ENCODE measurements at regions not wholly inside any gene's neighbourhood (a gene's known extent, or its start where the extent isn't known, plus 50 kb on each side); places are given as distances from the start of the nearest gene placed in this dataset.

DNA sequence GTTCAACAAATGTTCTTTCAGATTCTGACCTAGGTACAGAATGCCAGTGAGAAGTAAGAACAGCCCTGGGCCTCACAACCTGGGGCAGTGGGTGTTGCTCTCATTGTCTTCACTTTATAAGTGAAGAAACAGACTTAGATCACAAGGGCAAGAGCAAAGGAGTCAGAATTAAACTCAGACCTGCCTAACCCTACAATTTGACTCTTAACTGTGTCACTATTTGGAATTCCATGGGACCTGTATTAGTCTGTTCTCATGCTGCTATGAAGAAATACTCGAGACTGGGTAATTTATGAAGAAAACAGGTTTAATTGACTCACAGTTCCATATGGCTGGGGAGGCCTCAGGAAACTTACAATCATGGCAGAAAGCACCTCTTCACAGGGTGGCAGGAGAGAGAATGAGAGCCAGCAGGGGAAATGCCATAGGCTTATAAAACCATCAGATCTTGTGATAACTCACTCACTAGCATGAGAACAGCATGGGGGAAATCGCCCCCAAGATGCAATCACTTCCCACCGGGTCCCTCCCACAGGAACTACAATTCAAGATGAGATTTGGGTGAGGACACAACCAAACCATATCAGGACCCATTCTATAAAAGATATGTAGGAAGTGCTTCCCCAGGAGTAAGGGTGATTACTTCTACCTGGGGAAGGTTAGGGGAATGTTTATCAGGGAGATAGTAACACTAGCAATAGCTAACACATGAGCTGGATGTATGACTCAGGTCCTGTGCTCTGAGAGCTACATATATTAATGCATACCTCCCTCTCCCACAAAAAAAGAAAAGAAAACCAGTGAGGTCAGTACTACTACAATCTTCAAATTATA lies 270.1 kb downstream of the SOX9 start:
- no peak overlapping the region for H3K4me3 ChIP-seq (replicated peaks in 1 of 4; ENCODE audit: control extremely low read depth in 1 of 4, insufficient read depth in 1 of 4, low read depth in 3 of 4, low read length in 4 of 4)
- peak overlapping the region; percentile 89 for H3K27ac ChIP-seq (ENCODE audit: insufficient read depth, low read length)
- TF ChIP-seq CTCF (conservative IDR thresholded peaks at IDR 0.05 in 1 of 2, IDR thresholded peaks at IDR 0.05 in 1 of 2; ENCODE audit: low read depth in 1 of 2, low read length in 2 of 2) (no peak), EZH2 (IDR thresholded peaks at IDR 0.05; ENCODE audit: low read length, missing control alignments) (no peak)
- H3K79me2 ChIP-seq (ENCODE audit: control insufficient read depth, insufficient read depth, low read length) = no peaks in the 10 kb centered on the region
- DNase-seq (ENCODE audit: low read depth in 2 of 2) = peak in 1 of 2 donors; percentile 84
- peaks cover 46% of the 10 kb centered on the region for H3K4me1 ChIP-seq (ENCODE audit: control insufficient read depth, extremely low read depth, insufficient read depth, low read length)
- H3K4me2 ChIP-seq (ENCODE audit: extremely low read depth, insufficient read depth, low read length) = no peak overlapping the region
- H3K9ac ChIP-seq (ENCODE audit: insufficient read depth, low read length) = no peak overlapping the region
- H3K9me3 ChIP-seq (ENCODE audit: control insufficient read depth, insufficient read depth, low read depth, low read length) = no peaks in the 10 kb centered on the region
- no peak overlapping the region for H2AFZ ChIP-seq (ENCODE audit: low read length)
- no peaks in the 10 kb centered on the region for H3K27me3 ChIP-seq (ENCODE audit: control insufficient read depth, insufficient read depth, low read length)
- no peaks in the 10 kb centered on the region for H3K36me3 ChIP-seq (ENCODE audit: control insufficient read depth, insufficient read depth, low read length)
- H4K20me1 ChIP-seq (ENCODE audit: control insufficient read depth, extremely low read depth, insufficient read depth, low read length) = no peaks in the 10 kb centered on the region

DNA sequence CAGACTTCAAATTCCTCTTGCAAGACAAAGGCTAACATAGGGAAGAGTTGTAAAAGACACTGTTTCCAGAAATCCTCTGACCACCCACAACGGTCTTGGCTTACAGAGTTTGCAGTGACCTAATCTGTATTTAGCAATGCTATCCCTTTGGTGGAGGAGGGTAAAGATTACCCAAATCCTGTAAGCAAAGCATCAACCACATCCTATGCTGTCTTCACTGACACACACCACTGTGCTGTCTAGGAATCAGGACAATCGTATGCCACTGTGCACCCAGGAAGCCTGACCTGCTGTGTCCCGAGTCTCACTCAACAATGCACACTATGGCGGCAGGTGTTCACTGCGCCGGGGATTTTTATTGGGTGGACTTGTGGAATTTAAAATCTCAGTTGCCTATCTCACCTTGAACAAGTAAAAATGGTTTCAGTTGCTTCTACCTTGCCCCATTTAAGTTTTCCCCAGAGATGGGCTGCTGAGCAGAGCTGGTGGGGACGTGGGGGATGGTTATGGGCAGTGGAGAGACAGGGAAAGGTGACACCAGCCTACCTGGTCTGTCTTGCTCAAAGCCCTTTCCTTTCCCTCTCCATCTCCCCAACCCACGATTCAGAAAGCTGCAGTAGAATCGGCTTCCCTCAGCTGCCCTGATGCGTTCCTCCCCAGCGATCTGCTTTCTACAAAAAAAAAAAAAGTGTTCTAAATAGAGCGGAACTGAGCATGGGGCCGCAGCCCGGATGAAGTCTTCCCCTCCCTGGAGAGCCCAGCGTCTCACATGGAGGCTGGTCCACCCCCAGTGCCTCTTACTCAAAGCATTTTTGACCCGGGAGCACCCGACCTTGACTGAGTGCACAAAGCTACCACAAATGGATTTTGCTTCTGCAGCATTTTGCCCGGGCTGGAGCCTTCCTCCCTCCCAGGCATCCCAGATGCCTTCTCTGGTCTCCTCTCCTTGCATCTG lies 271.5 kb downstream of the SOX9 start:
- peak overlapping the region; percentile 64 for H3K4me2 ChIP-seq (ENCODE audit: extremely low read depth, insufficient read depth, low read length)
- H3K27me3 ChIP-seq (ENCODE audit: control insufficient read depth, insufficient read depth, low read length) = no peaks in the 10 kb centered on the region
- no peak overlapping the region for H2AFZ ChIP-seq (ENCODE audit: low read length)
- no peaks in the 10 kb centered on the region for H3K79me2 ChIP-seq (ENCODE audit: control insufficient read depth, insufficient read depth, low read length)
- DNase-seq (ENCODE audit: low read depth in 2 of 2) = peak; percentile 82 to 88
- no peak overlapping the region for H3K9ac ChIP-seq (ENCODE audit: insufficient read depth, low read length)
- peaks cover 40% of the 10 kb centered on the region for H3K4me1 ChIP-seq (ENCODE audit: control insufficient read depth, extremely low read depth, insufficient read depth, low read length)
- peak overlapping the region; percentile 89 for H3K27ac ChIP-seq (ENCODE audit: insufficient read depth, low read length)
- no peaks in the 10 kb centered on the region for H4K20me1 ChIP-seq (ENCODE audit: control insufficient read depth, extremely low read depth, insufficient read depth, low read length)
- no peaks in the 10 kb centered on the region for H3K9me3 ChIP-seq (ENCODE audit: control insufficient read depth, insufficient read depth, low read depth, low read length)
- no peak for TF ChIP-seq CTCF (conservative IDR thresholded peaks at IDR 0.05 in 1 of 2, IDR thresholded peaks at IDR 0.05 in 1 of 2; ENCODE audit: low read depth in 1 of 2, low read length in 2 of 2)
- TF ChIP-seq EZH2 (IDR thresholded peaks at IDR 0.05; ENCODE audit: low read length, missing control alignments) = no peak
- no peaks in the 10 kb centered on the region for H3K36me3 ChIP-seq (ENCODE audit: control insufficient read depth, insufficient read depth, low read length)
- no peak overlapping the region for H3K4me3 ChIP-seq (replicated peaks in 1 of 4; ENCODE audit: control extremely low read depth in 1 of 4, insufficient read depth in 1 of 4, low read depth in 3 of 4, low read length in 4 of 4)

GRCh38 chr17:72393553-72393952 lies 272.7 kb downstream of the SOX9 start:
- H3K9ac ChIP-seq (ENCODE audit: insufficient read depth, low read length) = no peak overlapping the region
- peak; percentile 79 to 89 for DNase-seq (ENCODE audit: low read depth in 2 of 2)
- no peak for TF ChIP-seq CTCF (conservative IDR thresholded peaks at IDR 0.05 in 1 of 2, IDR thresholded peaks at IDR 0.05 in 1 of 2; ENCODE audit: low read depth in 1 of 2, low read length in 2 of 2)
- no peak for TF ChIP-seq EZH2 (IDR thresholded peaks at IDR 0.05; ENCODE audit: low read length, missing control alignments)
- H3K4me2 ChIP-seq (ENCODE audit: extremely low read depth, insufficient read depth, low read length) = peak overlapping the region; percentile 88
- H3K4me3 ChIP-seq (replicated peaks in 1 of 4; ENCODE audit: control extremely low read depth in 1 of 4, insufficient read depth in 1 of 4, low read depth in 3 of 4, low read length in 4 of 4) = peak overlapping the region in 2 of 4 experiments; percentile 4
- no peaks in the 10 kb centered on the region for H3K36me3 ChIP-seq (ENCODE audit: control insufficient read depth, insufficient read depth, low read length)
- H3K27me3 ChIP-seq (ENCODE audit: control insufficient read depth, insufficient read depth, low read length) = no peaks in the 10 kb centered on the region
- H3K27ac ChIP-seq (ENCODE audit: insufficient read depth, low read length) = peak overlapping the region; percentile 89
- H4K20me1 ChIP-seq (ENCODE audit: control insufficient read depth, extremely low read depth, insufficient read depth, low read length) = no peaks in the 10 kb centered on the region
- H3K79me2 ChIP-seq (ENCODE audit: control insufficient read depth, insufficient read depth, low read length) = no peaks in the 10 kb centered on the region
- peak overlapping the region; percentile 8 for H2AFZ ChIP-seq (ENCODE audit: low read length)
- peaks cover 43% of the 10 kb centered on the region for H3K4me1 ChIP-seq (ENCODE audit: control insufficient read depth, extremely low read depth, insufficient read depth, low read length)
- no peaks in the 10 kb centered on the region for H3K9me3 ChIP-seq (ENCODE audit: control insufficient read depth, insufficient read depth, low read depth, low read length)

Measured in fibroblast of lung (primary cell).